ENCODE measurements at regions not wholly inside any gene's neighbourhood (a gene's known extent, or its start where the extent isn't known, plus 50 kb on each side); places are given as distances from the start of the nearest gene placed in this dataset.
A peak's percentile ranks its signal among the peaks of the same experiment; 100 is the strongest.

- no peaks in the 10 kb centered on the region for H3K36me3 Mint-ChIP-seq (ENCODE audit: insufficient read depth in 2 of 2)
- peaks cover 77% of the 10 kb centered on the region for H3K4me1 Mint-ChIP-seq (ENCODE audit: low read depth)
- no peak for ATAC-seq (replicated peaks in 1 of 2)
- no peak overlapping the region for H3K4me3 Mint-ChIP-seq
- H3K27ac Mint-ChIP-seq = no peak overlapping the region
- H3K9me3 Mint-ChIP-seq = no peaks in the 10 kb centered on the region
- peaks cover 14% of the 10 kb centered on the region for H3K27me3 Mint-ChIP-seq (ENCODE audit: low read depth)
- no peak for DNase-seq
Observed at GRCh38 chr12:69057742-69058141, 124.8 kb upstream of the CPM start.

GRCh38 chr12:69059465-69060457 is 126.8 kb upstream of the CPM start:
- Mint-ChIP-seq H3K27ac (no peak overlapping the region), H3K4me1 (ENCODE audit: low read depth) (peaks cover 68% of the 10 kb centered on the region), H3K4me3 (peak overlapping the region; percentile 5), H3K9me3 (no peaks in the 10 kb centered on the region), H3K27me3 (ENCODE audit: low read depth) (peaks cover 5% of the 10 kb centered on the region), H3K36me3 (ENCODE audit: insufficient read depth in 2 of 2) (no peaks in the 10 kb centered on the region)
- peak; percentile 19 to 24 for DNase-seq
- peak; percentile 93 to 96 for ATAC-seq (replicated peaks in 1 of 2)

DNA sequence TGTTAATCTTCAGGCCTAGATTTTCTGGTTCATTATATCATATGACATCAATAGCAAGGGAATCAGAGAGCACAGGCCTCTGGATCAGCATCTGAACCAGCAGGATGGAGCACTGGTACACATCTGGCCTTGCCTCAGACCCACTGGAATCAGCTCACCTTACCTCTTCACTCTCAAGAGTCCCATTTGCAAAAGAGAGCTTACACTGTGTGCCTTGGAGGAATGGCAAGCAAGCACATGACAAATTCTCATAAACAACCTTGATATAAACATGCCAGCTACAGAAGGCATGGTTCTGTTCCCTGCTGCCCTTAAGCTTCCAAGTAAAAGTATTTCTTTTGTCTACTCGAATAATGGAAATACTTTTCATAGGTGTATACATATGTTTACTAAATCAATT is 128.6 kb upstream of the CPM start:
- Mint-ChIP-seq H3K4me3 (no peak overlapping the region), H3K27me3 (ENCODE audit: low read depth) (no peaks in the 10 kb centered on the region), H3K4me1 (ENCODE audit: low read depth) (peaks cover 72% of the 10 kb centered on the region), H3K9me3 (no peaks in the 10 kb centered on the region), H3K36me3 (ENCODE audit: insufficient read depth in 2 of 2) (no peaks in the 10 kb centered on the region), H3K27ac (peak overlapping the region; percentile 17)
- ATAC-seq (replicated peaks in 1 of 2) (no peak), DNase-seq (no peak)

DNA sequence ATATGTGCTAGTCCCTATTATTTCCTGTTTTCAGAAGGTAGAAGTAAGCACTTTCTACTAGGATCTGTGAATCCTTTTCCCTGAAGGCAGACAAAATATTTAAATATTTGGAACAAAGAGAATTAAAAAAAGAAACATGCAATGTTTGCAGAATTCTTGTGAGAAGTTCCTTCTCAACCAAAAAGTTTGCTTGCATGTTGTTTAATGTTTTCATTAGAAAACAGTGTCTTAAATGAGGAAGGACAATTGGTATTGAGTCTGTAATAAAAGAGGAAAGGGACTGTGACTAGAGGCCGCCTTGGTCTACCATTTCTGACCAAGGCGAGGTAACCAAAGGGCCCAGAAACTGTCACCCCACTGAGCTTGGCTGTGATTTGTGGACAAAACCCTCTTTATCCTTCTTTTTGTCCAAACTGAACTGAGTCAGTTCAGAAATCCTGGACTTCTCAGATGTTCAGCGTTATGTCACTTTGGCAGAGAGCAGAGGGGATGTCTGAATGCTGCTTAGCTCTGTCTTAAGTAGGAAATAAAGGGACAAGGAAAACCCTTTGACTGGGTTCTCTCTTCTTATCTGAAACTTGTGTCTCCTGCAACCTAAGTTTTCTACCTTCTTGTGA is 129.8 kb upstream of the CPM start:
- Mint-ChIP-seq H3K36me3 (ENCODE audit: insufficient read depth in 2 of 2) (no peaks in the 10 kb centered on the region), H3K9me3 (no peaks in the 10 kb centered on the region), H3K27me3 (ENCODE audit: low read depth) (no peaks in the 10 kb centered on the region), H3K4me1 (ENCODE audit: low read depth) (peaks cover 80% of the 10 kb centered on the region), H3K4me3 (no peak overlapping the region), H3K27ac (no peak overlapping the region)
- DNase-seq = no peak
- no peak for ATAC-seq (replicated peaks in 1 of 2)

DNA sequence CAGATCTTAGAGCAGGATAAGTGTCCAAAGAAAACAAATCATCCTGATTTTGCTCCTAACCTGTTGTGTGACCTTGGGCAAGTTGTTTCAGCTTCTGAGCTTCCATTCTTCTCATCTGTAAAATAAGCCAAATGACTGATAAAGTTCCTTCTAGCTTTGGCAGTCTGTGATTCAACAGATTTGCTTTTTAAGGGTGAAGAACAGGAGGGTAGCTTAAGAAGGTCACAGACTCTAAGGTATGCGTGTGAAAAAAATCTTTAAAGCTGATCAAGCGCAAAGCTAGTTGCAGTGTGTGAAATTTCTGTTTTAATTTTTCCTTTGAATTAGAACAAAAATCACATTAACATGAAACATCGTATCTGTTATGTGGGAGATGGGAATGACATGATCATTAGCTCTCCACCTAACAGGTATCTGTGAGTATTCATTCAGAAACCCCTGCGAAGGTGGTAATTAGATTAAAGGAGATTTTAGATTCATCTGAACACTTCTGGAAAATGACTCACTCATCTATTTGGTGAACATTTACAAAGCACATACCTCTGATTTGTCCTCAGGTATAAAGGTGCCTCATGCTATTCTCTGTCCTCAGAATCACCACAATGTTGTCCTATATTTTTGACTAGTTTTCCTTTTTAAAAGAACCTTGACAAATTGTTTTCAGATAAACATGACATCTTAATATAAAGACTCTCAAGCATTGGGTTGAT is 131.9 kb upstream of the CPM start:
- H3K4me3 Mint-ChIP-seq = peak overlapping the region in 1 of 2 donors; percentile 10
- H3K27ac Mint-ChIP-seq = no peak overlapping the region
- no peaks in the 10 kb centered on the region for H3K9me3 Mint-ChIP-seq
- peaks cover 71% of the 10 kb centered on the region for H3K4me1 Mint-ChIP-seq (ENCODE audit: low read depth)
- DNase-seq (no peak), ATAC-seq (replicated peaks in 1 of 2) (peak; percentile 37 to 51)
- no peaks in the 10 kb centered on the region for H3K27me3 Mint-ChIP-seq (ENCODE audit: low read depth)
- H3K36me3 Mint-ChIP-seq (ENCODE audit: insufficient read depth in 2 of 2) = no peaks in the 10 kb centered on the region

DNA sequence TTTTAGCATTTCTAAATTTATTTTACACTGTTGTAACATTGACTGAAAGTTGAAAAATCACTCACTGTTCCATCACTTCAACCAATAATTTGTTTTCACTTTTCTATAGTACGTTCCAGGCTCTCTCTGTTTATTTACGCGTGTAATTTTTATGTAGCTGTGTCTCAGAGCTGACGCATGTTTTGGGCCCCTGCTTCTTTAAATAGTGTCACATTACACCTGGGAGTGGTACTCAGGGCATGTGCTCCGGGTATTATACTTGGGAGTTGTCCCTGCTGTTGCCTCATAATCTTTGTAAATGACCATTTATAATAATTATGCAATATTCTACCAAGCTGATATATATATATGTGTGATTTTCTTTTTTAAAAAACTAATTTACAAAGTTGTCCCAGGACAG is 132.8 kb upstream of the CPM start:
- Mint-ChIP-seq H3K27me3 (ENCODE audit: low read depth) (peaks cover under 1% of the 10 kb centered on the region), H3K4me3 (no peak overlapping the region), H3K36me3 (ENCODE audit: insufficient read depth in 2 of 2) (no peaks in the 10 kb centered on the region), H3K9me3 (no peaks in the 10 kb centered on the region), H3K27ac (no peak overlapping the region), H3K4me1 (ENCODE audit: low read depth) (peaks cover 63% of the 10 kb centered on the region)
- DNase-seq (no peak), ATAC-seq (replicated peaks in 1 of 2) (no peak)

- no peaks in the 10 kb centered on the region for H3K9me3 Mint-ChIP-seq
- no peaks in the 10 kb centered on the region for H3K36me3 Mint-ChIP-seq (ENCODE audit: insufficient read depth in 2 of 2)
- H3K4me1 Mint-ChIP-seq (ENCODE audit: low read depth) = peaks cover 55% of the 10 kb centered on the region
- ATAC-seq (replicated peaks in 1 of 2) (no peak), DNase-seq (no peak)
- no peak overlapping the region for H3K4me3 Mint-ChIP-seq
- peaks cover 5% of the 10 kb centered on the region for H3K27me3 Mint-ChIP-seq (ENCODE audit: low read depth)
- H3K27ac Mint-ChIP-seq = no peak overlapping the region
Observed at GRCh38 chr12:69066492-69067373, 133.8 kb upstream of the CPM start.

- Mint-ChIP-seq H3K4me3 (no peak overlapping the region), H3K9me3 (no peaks in the 10 kb centered on the region), H3K4me1 (ENCODE audit: low read depth) (peaks cover 49% of the 10 kb centered on the region), H3K27me3 (ENCODE audit: low read depth) (peaks cover 11% of the 10 kb centered on the region), H3K36me3 (ENCODE audit: insufficient read depth in 2 of 2) (no peaks in the 10 kb centered on the region), H3K27ac (no peak overlapping the region)
- no peak for ATAC-seq (replicated peaks in 1 of 2)
- DNase-seq = no peak
Observed at GRCh38 chr12:69067713-69068112, 134.7 kb upstream of the CPM start.

DNA sequence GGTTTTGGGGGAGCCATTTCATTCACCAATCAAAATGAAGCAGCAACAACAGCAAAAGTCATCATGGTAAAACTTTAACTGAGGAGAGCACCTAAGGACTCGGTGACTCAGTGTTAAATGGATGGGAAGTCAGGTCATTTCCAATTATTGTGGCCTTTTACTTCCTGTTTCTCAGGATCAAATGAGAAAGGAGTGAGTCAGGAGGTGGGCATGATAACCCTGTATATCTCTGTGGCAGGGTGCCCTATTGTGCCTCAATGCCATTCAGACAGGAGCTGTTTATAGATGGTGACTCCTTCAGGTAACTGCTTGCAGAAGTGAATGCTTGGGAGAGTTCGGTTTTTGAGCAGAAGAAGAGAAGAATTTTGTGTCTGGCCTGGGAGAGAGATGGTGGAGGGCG is 135.5 kb upstream of the CPM start:
- H3K9me3 Mint-ChIP-seq = no peaks in the 10 kb centered on the region
- H3K36me3 Mint-ChIP-seq (ENCODE audit: insufficient read depth in 2 of 2) = no peaks in the 10 kb centered on the region
- ATAC-seq (replicated peaks in 1 of 2) (peak; percentile 82 to 85), DNase-seq (peak in 1 of 2 donors; percentile 35)
- H3K27ac Mint-ChIP-seq = peak overlapping the region; percentile 55
- no peak overlapping the region for H3K4me3 Mint-ChIP-seq
- peaks cover 17% of the 10 kb centered on the region for H3K27me3 Mint-ChIP-seq (ENCODE audit: low read depth)
- peaks cover 44% of the 10 kb centered on the region for H3K4me1 Mint-ChIP-seq (ENCODE audit: low read depth)

- Mint-ChIP-seq H3K27me3 (ENCODE audit: low read depth) (peaks cover 24% of the 10 kb centered on the region), H3K36me3 (ENCODE audit: insufficient read depth in 2 of 2) (no peaks in the 10 kb centered on the region), H3K4me1 (ENCODE audit: low read depth) (peaks cover 41% of the 10 kb centered on the region), H3K9me3 (no peaks in the 10 kb centered on the region), H3K4me3 (no peak overlapping the region), H3K27ac (no peak overlapping the region)
- ATAC-seq (replicated peaks in 1 of 2) (no peak), DNase-seq (no peak)
Observed at GRCh38 chr12:69069479-69069878, 136.5 kb upstream of the CPM start.

GRCh38 chr12:69070319-69071090 is 137.5 kb upstream of the CPM start:
- DNase-seq (peak; percentile 68 to 70), ATAC-seq (replicated peaks in 1 of 2) (peak; percentile 77 to 79)
- peaks cover 28% of the 10 kb centered on the region for H3K27me3 Mint-ChIP-seq (ENCODE audit: low read depth)
- H3K4me3 Mint-ChIP-seq = no peak overlapping the region
- H3K27ac Mint-ChIP-seq = no peak overlapping the region
- no peaks in the 10 kb centered on the region for H3K36me3 Mint-ChIP-seq (ENCODE audit: insufficient read depth in 2 of 2)
- H3K9me3 Mint-ChIP-seq = no peaks in the 10 kb centered on the region
- H3K4me1 Mint-ChIP-seq (ENCODE audit: low read depth) = peaks cover 31% of the 10 kb centered on the region

- no peak overlapping the region for H3K4me3 Mint-ChIP-seq
- H3K27ac Mint-ChIP-seq = no peak overlapping the region
- peaks cover 33% of the 10 kb centered on the region for H3K27me3 Mint-ChIP-seq (ENCODE audit: low read depth)
- no peaks in the 10 kb centered on the region for H3K9me3 Mint-ChIP-seq
- DNase-seq (no peak), ATAC-seq (replicated peaks in 1 of 2) (no peak)
- H3K36me3 Mint-ChIP-seq (ENCODE audit: insufficient read depth in 2 of 2) = no peaks in the 10 kb centered on the region
- H3K4me1 Mint-ChIP-seq (ENCODE audit: low read depth) = peaks cover 26% of the 10 kb centered on the region
Observed at GRCh38 chr12:69071091-69071370, 138.1 kb upstream of the CPM start.

All from activated T-cell treated with anti-CD3 and anti-CD28 coated beads, Interleukin-2, amount 50 U/mL, for 72 hours (primary cell).